ENCODE measurements at regions not wholly inside any gene's neighbourhood (a gene's known extent, or its start where the extent isn't known, plus 50 kb on each side); places are given as distances from the start of the nearest gene placed in this dataset.

- no peak for TF ChIP-seq POLR2A (IDR thresholded peaks at IDR 0.05)
- TF ChIP-seq CTCF (IDR thresholded peaks at IDR 0.05): no peak
- TF ChIP-seq EP300 (IDR thresholded peaks at IDR 0.05): no peak
- TF ChIP-seq POLR2AphosphoS5 (IDR thresholded peaks at IDR 0.05): no peak
Measured at GRCh38 chr3:87626546-87626945, 350.2 kb upstream of the POU1F1 start.
